ENCODE measurements at regions not wholly inside any gene's neighbourhood (a gene's known extent, or its start where the extent isn't known, plus 50 kb on each side); places are given as distances from the start of the nearest gene placed in this dataset.

DNA sequence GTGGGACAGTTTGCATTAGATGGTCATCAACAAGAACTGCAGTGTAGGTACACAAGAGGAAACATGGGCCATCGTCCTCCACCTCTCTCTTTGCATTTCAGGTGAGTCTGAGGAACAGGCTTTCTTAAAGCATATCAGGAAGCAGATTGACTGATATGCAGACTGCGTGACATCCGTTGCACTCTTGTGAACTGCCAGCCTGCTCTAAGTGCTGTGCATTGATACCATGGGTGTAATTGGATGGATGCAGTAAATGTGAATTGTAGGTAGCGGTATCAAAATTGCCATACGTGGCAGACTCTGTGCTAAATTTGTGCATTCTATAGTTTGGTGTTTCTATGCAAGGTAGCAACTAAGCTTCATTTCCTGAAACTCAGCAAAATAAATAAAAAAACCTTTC lies 1008.3 kb downstream of the EFNB2 start:
- H3K9me3 ChIP-seq (ENCODE audit: severe bottlenecking) = no peaks in the 10 kb centered on the region
- no peaks in the 10 kb centered on the region for H3K4me1 ChIP-seq (ENCODE audit: insufficient read depth, poor library complexity, severe bottlenecking)
- no peak overlapping the region for H3K4me3 ChIP-seq (ENCODE audit: severe bottlenecking)
- ATAC-seq (ENCODE audit: low read depth) = no peak
- no peak for DNase-seq (ENCODE audit: low spot score)
- H3K36me3 ChIP-seq (ENCODE audit: low read depth) = no peaks in the 10 kb centered on the region
- TF ChIP-seq, protein P1, sequence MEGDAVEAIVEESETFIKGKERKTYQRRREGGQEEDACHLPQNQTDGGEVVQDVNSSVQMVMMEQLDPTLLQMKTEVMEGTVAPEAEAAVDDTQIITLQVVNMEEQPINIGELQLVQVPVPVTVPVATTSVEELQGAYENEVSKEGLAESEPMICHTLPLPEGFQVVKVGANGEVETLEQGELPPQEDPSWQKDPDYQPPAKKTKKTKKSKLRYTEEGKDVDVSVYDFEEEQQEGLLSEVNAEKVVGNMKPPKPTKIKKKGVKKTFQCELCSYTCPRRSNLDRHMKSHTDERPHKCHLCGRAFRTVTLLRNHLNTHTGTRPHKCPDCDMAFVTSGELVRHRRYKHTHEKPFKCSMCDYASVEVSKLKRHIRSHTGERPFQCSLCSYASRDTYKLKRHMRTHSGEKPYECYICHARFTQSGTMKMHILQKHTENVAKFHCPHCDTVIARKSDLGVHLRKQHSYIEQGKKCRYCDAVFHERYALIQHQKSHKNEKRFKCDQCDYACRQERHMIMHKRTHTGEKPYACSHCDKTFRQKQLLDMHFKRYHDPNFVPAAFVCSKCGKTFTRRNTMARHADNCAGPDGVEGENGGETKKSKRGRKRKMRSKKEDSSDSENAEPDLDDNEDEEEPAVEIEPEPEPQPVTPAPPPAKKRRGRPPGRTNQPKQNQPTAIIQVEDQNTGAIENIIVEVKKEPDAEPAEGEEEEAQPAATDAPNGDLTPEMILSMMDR (IDR thresholded peaks at IDR 0.05; ENCODE audit: poor library complexity, severe bottlenecking) = no peak
- H3K27me3 ChIP-seq (ENCODE audit: insufficient read depth, poor library complexity, severe bottlenecking) = no peaks in the 10 kb centered on the region
- no peak overlapping the region for H3K27ac ChIP-seq (ENCODE audit: poor library complexity, severe bottlenecking)

DNA sequence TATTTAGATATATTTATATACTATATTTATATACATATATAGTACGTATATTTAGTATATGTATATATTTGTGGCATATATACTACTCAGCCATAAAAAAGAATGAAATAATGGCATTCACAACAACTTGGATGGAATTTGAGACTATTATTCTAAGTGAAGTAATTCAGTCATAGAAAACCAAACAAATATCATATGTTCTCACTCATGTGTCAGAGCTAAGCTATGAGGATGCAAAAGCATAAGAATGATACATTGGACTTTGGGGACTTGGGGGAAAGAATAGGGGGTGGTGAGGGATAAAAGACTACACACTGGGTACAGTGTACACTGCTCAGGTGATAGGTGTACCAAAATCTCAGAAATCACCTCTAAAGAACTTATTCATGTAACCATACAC lies 1015.7 kb downstream of the EFNB2 start:
- H3K27ac ChIP-seq (ENCODE audit: poor library complexity, severe bottlenecking) = no peak overlapping the region
- H3K27me3 ChIP-seq (ENCODE audit: insufficient read depth, poor library complexity, severe bottlenecking) = no peaks in the 10 kb centered on the region
- DNase-seq (ENCODE audit: low spot score) (no peak), ATAC-seq (ENCODE audit: low read depth) (no peak)
- no peak overlapping the region for H3K4me3 ChIP-seq (ENCODE audit: severe bottlenecking)
- H3K4me1 ChIP-seq (ENCODE audit: insufficient read depth, poor library complexity, severe bottlenecking) = no peaks in the 10 kb centered on the region
- no peaks in the 10 kb centered on the region for H3K9me3 ChIP-seq (ENCODE audit: severe bottlenecking)
- no peaks in the 10 kb centered on the region for H3K36me3 ChIP-seq (ENCODE audit: low read depth)
- TF ChIP-seq, protein P1 (IDR thresholded peaks at IDR 0.05; ENCODE audit: poor library complexity, severe bottlenecking) = no peak

DNA sequence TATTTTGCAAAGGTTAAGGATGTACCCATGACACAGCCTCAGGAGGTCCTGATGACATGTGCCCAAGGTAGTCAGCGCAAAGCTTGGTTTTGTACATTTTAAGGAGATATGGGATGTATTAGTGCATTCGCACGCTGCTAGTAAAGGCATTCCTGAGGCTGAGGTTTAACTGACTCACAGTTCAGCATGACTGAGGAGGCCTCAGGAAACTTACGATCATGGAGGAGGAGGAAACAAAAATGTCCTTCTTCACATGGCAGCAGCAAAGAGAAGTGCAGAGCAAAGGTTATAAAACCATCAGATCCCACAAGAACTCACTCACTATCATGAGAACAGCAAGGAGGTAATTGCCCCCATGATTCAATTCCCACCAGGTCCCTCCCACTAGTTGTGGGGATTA lies 1017.4 kb downstream of the EFNB2 start:
- Histone ChIP-seq H3K36me3 (ENCODE audit: low read depth) (no peaks in the 10 kb centered on the region), H3K4me1 (ENCODE audit: insufficient read depth, poor library complexity, severe bottlenecking) (no peaks in the 10 kb centered on the region), H3K4me3 (ENCODE audit: severe bottlenecking) (no peak overlapping the region), H3K27ac (ENCODE audit: poor library complexity, severe bottlenecking) (no peak overlapping the region), H3K9me3 (ENCODE audit: severe bottlenecking) (no peaks in the 10 kb centered on the region), H3K27me3 (ENCODE audit: insufficient read depth, poor library complexity, severe bottlenecking) (no peaks in the 10 kb centered on the region)
- no peak for DNase-seq (ENCODE audit: low spot score)
- no peak for ATAC-seq (ENCODE audit: low read depth)
- TF ChIP-seq, protein P1 (IDR thresholded peaks at IDR 0.05; ENCODE audit: poor library complexity, severe bottlenecking) = no peak

- ATAC-seq (ENCODE audit: low read depth) (no peak), DNase-seq (ENCODE audit: low spot score) (no peak)
- Histone ChIP-seq H3K4me1 (ENCODE audit: insufficient read depth, poor library complexity, severe bottlenecking) (no peaks in the 10 kb centered on the region), H3K9me3 (ENCODE audit: severe bottlenecking) (no peaks in the 10 kb centered on the region), H3K4me3 (ENCODE audit: severe bottlenecking) (no peak overlapping the region), H3K36me3 (ENCODE audit: low read depth) (no peaks in the 10 kb centered on the region), H3K27ac (ENCODE audit: poor library complexity, severe bottlenecking) (no peak overlapping the region), H3K27me3 (ENCODE audit: insufficient read depth, poor library complexity, severe bottlenecking) (no peaks in the 10 kb centered on the region)
- TF ChIP-seq, protein P1 (IDR thresholded peaks at IDR 0.05; ENCODE audit: poor library complexity, severe bottlenecking) = no peak
These were observed 1021.1 kb downstream of the EFNB2 start for GRCh38 chr13:105514401-105514800.

- no peak overlapping the region for H3K4me3 ChIP-seq (ENCODE audit: severe bottlenecking)
- H3K4me1 ChIP-seq (ENCODE audit: insufficient read depth, poor library complexity, severe bottlenecking) = no peaks in the 10 kb centered on the region
- DNase-seq (ENCODE audit: low spot score) (no peak), ATAC-seq (ENCODE audit: low read depth) (no peak)
- H3K9me3 ChIP-seq (ENCODE audit: severe bottlenecking) = no peaks in the 10 kb centered on the region
- H3K27me3 ChIP-seq (ENCODE audit: insufficient read depth, poor library complexity, severe bottlenecking) = no peaks in the 10 kb centered on the region
- TF ChIP-seq, protein P1 (IDR thresholded peaks at IDR 0.05; ENCODE audit: poor library complexity, severe bottlenecking) = no peak
- H3K27ac ChIP-seq (ENCODE audit: poor library complexity, severe bottlenecking) = no peak overlapping the region
- no peaks in the 10 kb centered on the region for H3K36me3 ChIP-seq (ENCODE audit: low read depth)
These were observed 1022.0 kb downstream of the EFNB2 start for GRCh38 chr13:105513448-105513847.

All from RWPE2 (cell line).